Panc1 (cell line): ENCODE measurements at regions not wholly inside any gene's neighbourhood (a gene's known extent, or its start where the extent isn't known, plus 50 kb on each side); places are given as distances from the start of the nearest gene placed in this dataset.

Source experiments
- POLR2AphosphoS5 ChIP-seq: IDR thresholded peaks from 2 replicates; pipeline ENCODE4 v1.6.1; 2012; ENCODE audit warnings: mild to moderate bottlenecking, low read depth, low read length, moderate library complexity
- SIN3A ChIP-seq: IDR thresholded peaks from 2 replicates; pipeline ENCODE4 v1.6.1; 2012; ENCODE audit warnings: low read depth, mild to moderate bottlenecking, low read length, moderate library complexity, borderline replicate concordance; ENCODE audit not compliant: insufficient read depth
- TF ChIP-seq, protein P1 (sequence below): fragments of 450-650 bp; IDR thresholded peaks from 2 replicates; pipeline ENCODE4 v1.5.1; 2017; ENCODE audit warnings: mild to moderate bottlenecking

DNA sequence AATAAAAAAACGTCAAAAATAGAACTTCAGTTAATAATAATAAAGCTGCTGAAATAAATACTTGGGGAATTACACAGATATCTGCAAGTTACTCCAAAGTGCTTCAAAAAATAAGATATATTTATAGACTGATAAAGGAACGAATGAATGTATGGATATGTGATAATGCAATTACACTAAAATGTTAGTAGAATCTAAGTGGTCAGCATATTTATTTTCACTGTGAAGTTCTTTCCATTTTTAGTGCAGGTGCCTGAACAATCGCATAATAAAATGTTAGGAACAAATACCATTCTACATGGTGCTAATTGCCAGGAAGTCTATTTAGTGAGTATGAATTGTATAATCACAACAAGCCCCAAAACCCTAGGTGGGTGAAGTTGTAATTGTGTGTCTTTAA lies 169.6 kb upstream of the RGPD4 start:
- TF ChIP-seq, protein P1, sequence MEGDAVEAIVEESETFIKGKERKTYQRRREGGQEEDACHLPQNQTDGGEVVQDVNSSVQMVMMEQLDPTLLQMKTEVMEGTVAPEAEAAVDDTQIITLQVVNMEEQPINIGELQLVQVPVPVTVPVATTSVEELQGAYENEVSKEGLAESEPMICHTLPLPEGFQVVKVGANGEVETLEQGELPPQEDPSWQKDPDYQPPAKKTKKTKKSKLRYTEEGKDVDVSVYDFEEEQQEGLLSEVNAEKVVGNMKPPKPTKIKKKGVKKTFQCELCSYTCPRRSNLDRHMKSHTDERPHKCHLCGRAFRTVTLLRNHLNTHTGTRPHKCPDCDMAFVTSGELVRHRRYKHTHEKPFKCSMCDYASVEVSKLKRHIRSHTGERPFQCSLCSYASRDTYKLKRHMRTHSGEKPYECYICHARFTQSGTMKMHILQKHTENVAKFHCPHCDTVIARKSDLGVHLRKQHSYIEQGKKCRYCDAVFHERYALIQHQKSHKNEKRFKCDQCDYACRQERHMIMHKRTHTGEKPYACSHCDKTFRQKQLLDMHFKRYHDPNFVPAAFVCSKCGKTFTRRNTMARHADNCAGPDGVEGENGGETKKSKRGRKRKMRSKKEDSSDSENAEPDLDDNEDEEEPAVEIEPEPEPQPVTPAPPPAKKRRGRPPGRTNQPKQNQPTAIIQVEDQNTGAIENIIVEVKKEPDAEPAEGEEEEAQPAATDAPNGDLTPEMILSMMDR = no peak
- no peak for TF ChIP-seq POLR2AphosphoS5
- TF ChIP-seq SIN3A = no peak
